ENCODE measurements at regions not wholly inside any gene's neighbourhood (a gene's known extent, or its start where the extent isn't known, plus 50 kb on each side); places are given as distances from the start of the nearest gene placed in this dataset.

GRCh38 chr5:175096469-175097165 lies 347.4 kb downstream of the DRD1 start:
- Mint-ChIP-seq H3K36me3 (ENCODE audit: low read depth) (no peaks in the 10 kb centered on the region), H3K27ac (ENCODE audit: unreplicated experiment) (no peak overlapping the region), H3K27me3 (ENCODE audit: low read depth) (no peaks in the 10 kb centered on the region), H3K9me3 (ENCODE audit: low read depth) (peaks cover 13% of the 10 kb centered on the region), H3K4me3 (ENCODE audit: unreplicated experiment) (no peak overlapping the region), H3K4me1 (ENCODE audit: low read depth) (no peaks in the 10 kb centered on the region)
- TF ChIP-seq CTCF (IDR thresholded peaks at IDR 0.05) = no peak
- DNase-seq (ENCODE audit: low spot score) = no peak

DNA sequence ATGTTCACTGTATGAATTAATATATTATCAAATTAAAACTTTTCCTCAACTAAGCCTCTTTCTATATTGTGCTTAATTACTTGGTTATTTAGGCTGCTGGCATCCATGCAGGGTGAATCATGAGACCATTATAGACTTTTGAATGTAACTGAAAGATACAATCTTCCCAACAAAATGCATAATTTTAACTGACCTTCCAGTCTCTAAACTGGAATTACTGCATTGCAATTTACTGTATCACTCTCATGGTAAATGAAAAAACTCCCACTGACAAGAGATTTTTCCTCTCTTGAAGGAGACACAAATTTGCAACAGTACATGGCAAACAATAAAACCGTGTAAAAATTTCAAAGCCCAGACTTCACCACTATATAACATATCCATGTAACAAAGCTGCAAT lies 349.5 kb downstream of the DRD1 start:
- Mint-ChIP-seq H3K4me3 (ENCODE audit: unreplicated experiment) (no peak overlapping the region), H3K9me3 (ENCODE audit: low read depth) (peaks cover 15% of the 10 kb centered on the region), H3K27me3 (ENCODE audit: low read depth) (peaks cover 1% of the 10 kb centered on the region), H3K27ac (ENCODE audit: unreplicated experiment) (no peak overlapping the region), H3K4me1 (ENCODE audit: low read depth) (no peaks in the 10 kb centered on the region), H3K36me3 (ENCODE audit: low read depth) (no peaks in the 10 kb centered on the region)
- TF ChIP-seq CTCF (IDR thresholded peaks at IDR 0.05) = no peak
- no peak for DNase-seq (ENCODE audit: low spot score)

GRCh38 chr5:175092691-175093090 lies 351.3 kb downstream of the DRD1 start:
- peaks cover 1% of the 10 kb centered on the region for H3K27me3 Mint-ChIP-seq (ENCODE audit: low read depth)
- no peaks in the 10 kb centered on the region for H3K36me3 Mint-ChIP-seq (ENCODE audit: low read depth)
- H3K4me1 Mint-ChIP-seq (ENCODE audit: low read depth) = no peaks in the 10 kb centered on the region
- DNase-seq (ENCODE audit: low spot score) = no peak
- no peak for TF ChIP-seq CTCF (IDR thresholded peaks at IDR 0.05)
- H3K4me3 Mint-ChIP-seq (ENCODE audit: unreplicated experiment) = no peak overlapping the region
- no peak overlapping the region for H3K27ac Mint-ChIP-seq (ENCODE audit: unreplicated experiment)
- peaks cover 12% of the 10 kb centered on the region for H3K9me3 Mint-ChIP-seq (ENCODE audit: low read depth)

- Mint-ChIP-seq H3K4me3 (ENCODE audit: unreplicated experiment) (no peak overlapping the region), H3K36me3 (ENCODE audit: low read depth) (no peaks in the 10 kb centered on the region), H3K27me3 (ENCODE audit: low read depth) (peaks cover 1% of the 10 kb centered on the region), H3K4me1 (ENCODE audit: low read depth) (no peaks in the 10 kb centered on the region), H3K27ac (ENCODE audit: unreplicated experiment) (no peak overlapping the region), H3K9me3 (ENCODE audit: low read depth) (peaks cover 5% of the 10 kb centered on the region)
- DNase-seq (ENCODE audit: low spot score) = no peak
- no peak for TF ChIP-seq CTCF (IDR thresholded peaks at IDR 0.05)
Observed at GRCh38 chr5:175088963-175089362, 355.0 kb downstream of the DRD1 start.

GRCh38 chr5:175082866-175083590 lies 358.6 kb downstream of the MSX2 start:
- Mint-ChIP-seq H3K36me3 (ENCODE audit: low read depth) (no peaks in the 10 kb centered on the region), H3K27ac (ENCODE audit: unreplicated experiment) (no peak overlapping the region), H3K4me3 (ENCODE audit: unreplicated experiment) (no peak overlapping the region), H3K4me1 (ENCODE audit: low read depth) (no peaks in the 10 kb centered on the region), H3K27me3 (ENCODE audit: low read depth) (no peaks in the 10 kb centered on the region), H3K9me3 (ENCODE audit: low read depth) (peaks cover 3% of the 10 kb centered on the region)
- no peak for DNase-seq (ENCODE audit: low spot score)
- no peak for TF ChIP-seq CTCF (IDR thresholded peaks at IDR 0.05)
